Mammary epithelial cell (primary cell): ENCODE measurements at regions not wholly inside any gene's neighbourhood (a gene's known extent, or its start where the extent isn't known, plus 50 kb on each side); places are given as distances from the start of the nearest gene placed in this dataset.

Experiments used
- EZH2 ChIP-seq: IDR thresholded peaks from 2 replicates; pipeline ENCODE4 v1.6.1; 2012; ENCODE audit warnings: low read length, inconsistent platforms, borderline replicate concordance
- TF ChIP-seq, protein P1 (sequence below), 2 donors: IDR thresholded peaks in 1 of 2; conservative IDR thresholded peaks in 1 of 2; 2 replicates each; pipeline ENCODE4 v1.5.1; 2011 to 2012; ENCODE audit warnings: inconsistent platforms in 2 of 2, low read length in 2 of 2, mild to moderate bottlenecking in 2 of 2, control low read depth in 1 of 2, low read depth in 1 of 2; ENCODE audit not compliant: insufficient read depth in 1 of 2; ENCODE audit errors: extremely low read depth in 1 of 2

DNA sequence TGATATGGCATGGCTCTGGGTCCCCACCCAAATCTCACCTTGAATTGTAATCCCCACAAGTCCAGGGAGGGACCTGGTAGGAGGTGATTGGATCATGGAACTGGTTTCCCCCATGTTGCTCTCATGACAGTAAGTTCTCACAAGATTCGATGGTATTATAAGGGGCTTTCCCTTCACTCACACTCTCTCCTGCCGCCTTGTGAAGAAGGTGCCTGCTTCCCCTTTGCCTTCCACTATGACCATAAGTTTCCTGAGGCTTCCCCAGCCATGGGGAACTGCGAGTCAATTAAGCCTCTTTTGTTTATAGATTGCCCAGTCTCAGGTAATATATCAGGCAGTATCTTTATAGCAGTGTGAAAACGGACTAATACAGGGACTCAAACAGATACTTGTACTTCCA, 50.4 kb upstream of the ZNF532 start:
- TF ChIP-seq, protein P1, sequence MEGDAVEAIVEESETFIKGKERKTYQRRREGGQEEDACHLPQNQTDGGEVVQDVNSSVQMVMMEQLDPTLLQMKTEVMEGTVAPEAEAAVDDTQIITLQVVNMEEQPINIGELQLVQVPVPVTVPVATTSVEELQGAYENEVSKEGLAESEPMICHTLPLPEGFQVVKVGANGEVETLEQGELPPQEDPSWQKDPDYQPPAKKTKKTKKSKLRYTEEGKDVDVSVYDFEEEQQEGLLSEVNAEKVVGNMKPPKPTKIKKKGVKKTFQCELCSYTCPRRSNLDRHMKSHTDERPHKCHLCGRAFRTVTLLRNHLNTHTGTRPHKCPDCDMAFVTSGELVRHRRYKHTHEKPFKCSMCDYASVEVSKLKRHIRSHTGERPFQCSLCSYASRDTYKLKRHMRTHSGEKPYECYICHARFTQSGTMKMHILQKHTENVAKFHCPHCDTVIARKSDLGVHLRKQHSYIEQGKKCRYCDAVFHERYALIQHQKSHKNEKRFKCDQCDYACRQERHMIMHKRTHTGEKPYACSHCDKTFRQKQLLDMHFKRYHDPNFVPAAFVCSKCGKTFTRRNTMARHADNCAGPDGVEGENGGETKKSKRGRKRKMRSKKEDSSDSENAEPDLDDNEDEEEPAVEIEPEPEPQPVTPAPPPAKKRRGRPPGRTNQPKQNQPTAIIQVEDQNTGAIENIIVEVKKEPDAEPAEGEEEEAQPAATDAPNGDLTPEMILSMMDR (conservative IDR thresholded peaks at IDR 0.05 in 1 of 2, IDR thresholded peaks at IDR 0.05 in 1 of 2; ENCODE audit: extremely low read depth in 1 of 2, insufficient read depth in 1 of 2, low read depth in 1 of 2, low read length in 2 of 2), result no peak
- no peak for TF ChIP-seq EZH2
